OCI-LY7 (cell line): ENCODE measurements at regions not wholly inside any gene's neighbourhood (a gene's known extent, or its start where the extent isn't known, plus 50 kb on each side); places are given as distances from the start of the nearest gene placed in this dataset.
"Not testable (repeated sequence)": the region's sequence is repeated elsewhere in the genome, so short reads cannot be mapped to it uniquely, and the experiment has no call there.

Experiments
- BruUV-seq: library from RNA; stranded (reverse); fragments of 400-500 nt; replicated peaks from 2 replicates; lab custom pipeline; 2021; lab: Mats Ljungman, UMichigan
- CTCF ChIA-PET: fragments of 300-600 bp; sonication (Branson Sonifier 250); formaldehyde crosslinking; loops from one replicate; lab custom pipeline; 2022; ENCODE audit warnings: antibody characterized with exemption; ENCODE audit not compliant: unreplicated experiment; lab: Charles Lee
- POLR2A ChIA-PET: fragments of 300-600 bp; sonication (Branson Sonifier 250); formaldehyde crosslinking; loops from one replicate; lab custom pipeline; 2022; ENCODE audit warnings: antibody characterized with exemption; lab: Charles Lee
- DNase-seq: peaks from one replicate; pipeline ENCODE4 v3.0.0-alpha.2; 2015; ENCODE audit warnings: low spot score
- H2AFZ ChIP-seq: fragments of 200-600 bp; sonication (generic), shearing (Covaris generic); 2 replicates; pipeline ENCODE4 v1.6.1; 2014; ENCODE audit warnings: mild to moderate bottlenecking, antibody characterized with exemption, low read length, moderate library complexity
- H3K27ac ChIP-seq: fragments of 200-600 bp; sonication (generic); 2 replicates; pipeline ENCODE4 v1.5.1; 2014; ENCODE audit warnings: mixed run types, low read depth, mild to moderate bottlenecking, moderate library complexity, low read length, inconsistent platforms; ENCODE audit not compliant: poor library complexity, severe bottlenecking
- H3K36me3 ChIP-seq: fragments of 200-600 bp; sonication (generic); 2 replicates; pipeline ENCODE4 v1.6.1; 2014; ENCODE audit warnings: mild to moderate bottlenecking, antibody characterized with exemption, low read length, moderate library complexity, mixed read lengths; ENCODE audit not compliant: insufficient read depth
- H3K4me1 ChIP-seq: fragments of 200-600 bp; sonication (generic); 2 replicates; pipeline ENCODE4 v1.5.1; 2014; ENCODE audit warnings: mild to moderate bottlenecking, low read length; ENCODE audit not compliant: insufficient read depth, poor library complexity, severe bottlenecking
- H3K4me2 ChIP-seq: fragments of 200-600 bp; sonication (generic); 2 replicates; pipeline ENCODE4 v1.6.1; 2014; ENCODE audit warnings: mild to moderate bottlenecking, low read length
- H3K4me3 ChIP-seq: fragments of 200-600 bp; sonication (generic); 2 replicates; pipeline ENCODE4 v1.5.1; 2014; ENCODE audit warnings: mild to moderate bottlenecking, low read depth, low read length; ENCODE audit not compliant: poor library complexity, severe bottlenecking
- H3K79me2 ChIP-seq: fragments of 200-600 bp; sonication (generic); 2 replicates; pipeline ENCODE4 v1.6.1; 2016; ENCODE audit warnings: low read depth, mild to moderate bottlenecking, low read length, moderate library complexity, mixed read lengths; ENCODE audit not compliant: insufficient read depth
- H3K9me2 ChIP-seq: fragments of 200-600 bp; sonication (generic); 2 replicates; pipeline ENCODE4 v1.6.1; 2016; ENCODE audit warnings: mild to moderate bottlenecking, low read length, mixed read lengths; ENCODE audit not compliant: insufficient read depth
- H3K9me3 ChIP-seq: fragments of 200-600 bp; sonication (generic); 2 replicates; pipeline ENCODE4 v1.6.1; 2014; ENCODE audit warnings: mild to moderate bottlenecking, mixed run types, low read length, mixed read lengths
- H4K20me1 ChIP-seq: fragments of 200-600 bp; sonication (generic); 2 replicates; pipeline ENCODE4 v1.6.1; 2014; ENCODE audit warnings: mild to moderate bottlenecking, antibody characterized with exemption, low read length, moderate library complexity, mixed read lengths; ENCODE audit not compliant: insufficient read depth
- EZH2phosphoT487 ChIP-seq: fragments of 200-600 bp; sonication (generic); IDR thresholded peaks from 2 replicates; pipeline ENCODE4 v1.6.1; 2018; ENCODE audit warnings: low read depth, borderline replicate concordance, mild to moderate bottlenecking, mixed run types, antibody characterized with exemption, low read length, moderate library complexity, mixed read lengths
- intact Hi-C: fragments of 100-400 bp; cut with micrococcal nuclease; formaldehyde crosslinking; loops from one replicate; pipeline ENCODE4 v1.10.0; 2022; ENCODE audit not compliant: unreplicated experiment
- TF ChIP-seq, protein P1 (sequence below): fragments of 200-600 bp; sonication (generic); conservative IDR thresholded peaks from 2 replicates; pipeline ENCODE4 v1.5.1; 2014; ENCODE audit warnings: mild to moderate bottlenecking, antibody characterized with exemption, low read length, moderate library complexity, mixed read lengths

DNA sequence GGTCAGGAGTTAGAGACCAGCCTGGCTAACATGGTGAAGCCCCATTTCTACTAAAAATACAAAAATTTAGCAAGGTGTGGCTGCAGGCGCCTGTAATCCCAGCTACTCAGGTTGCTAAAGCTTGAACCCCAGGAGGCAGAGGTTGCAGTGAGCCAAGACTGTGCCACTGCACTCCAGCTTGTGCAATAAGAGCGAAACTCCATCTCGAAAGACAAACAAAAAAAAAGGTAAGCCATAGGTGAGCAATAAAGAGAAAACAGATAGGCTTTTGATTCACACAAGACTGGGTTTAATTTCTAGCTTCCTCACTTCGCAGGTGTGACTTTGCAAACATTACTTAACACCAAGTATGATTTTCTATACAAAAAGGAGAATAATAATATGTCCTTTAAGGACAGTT, 72.3 kb upstream of the ACBD5 start:
- no peaks in the 10 kb centered on the region for H3K4me1 ChIP-seq
- intact Hi-C loops: no loop called here
- BruUV-seq: no TSS peak
- H3K4me3 ChIP-seq: no peak overlapping the region
- H3K36me3 ChIP-seq: no peaks in the 10 kb centered on the region
- no peaks in the 10 kb centered on the region for H3K79me2 ChIP-seq
- no peaks in the 10 kb centered on the region for H3K9me2 ChIP-seq
- TF ChIP-seq EZH2phosphoT487: no peak
- TF ChIP-seq, protein P1, sequence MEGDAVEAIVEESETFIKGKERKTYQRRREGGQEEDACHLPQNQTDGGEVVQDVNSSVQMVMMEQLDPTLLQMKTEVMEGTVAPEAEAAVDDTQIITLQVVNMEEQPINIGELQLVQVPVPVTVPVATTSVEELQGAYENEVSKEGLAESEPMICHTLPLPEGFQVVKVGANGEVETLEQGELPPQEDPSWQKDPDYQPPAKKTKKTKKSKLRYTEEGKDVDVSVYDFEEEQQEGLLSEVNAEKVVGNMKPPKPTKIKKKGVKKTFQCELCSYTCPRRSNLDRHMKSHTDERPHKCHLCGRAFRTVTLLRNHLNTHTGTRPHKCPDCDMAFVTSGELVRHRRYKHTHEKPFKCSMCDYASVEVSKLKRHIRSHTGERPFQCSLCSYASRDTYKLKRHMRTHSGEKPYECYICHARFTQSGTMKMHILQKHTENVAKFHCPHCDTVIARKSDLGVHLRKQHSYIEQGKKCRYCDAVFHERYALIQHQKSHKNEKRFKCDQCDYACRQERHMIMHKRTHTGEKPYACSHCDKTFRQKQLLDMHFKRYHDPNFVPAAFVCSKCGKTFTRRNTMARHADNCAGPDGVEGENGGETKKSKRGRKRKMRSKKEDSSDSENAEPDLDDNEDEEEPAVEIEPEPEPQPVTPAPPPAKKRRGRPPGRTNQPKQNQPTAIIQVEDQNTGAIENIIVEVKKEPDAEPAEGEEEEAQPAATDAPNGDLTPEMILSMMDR: no peak
- ChIA-PET POLR2A (no interaction called here), CTCF (no interaction called here)
- H3K9me3 ChIP-seq: no peaks in the 10 kb centered on the region
- no peaks in the 10 kb centered on the region for H4K20me1 ChIP-seq
- H3K27ac ChIP-seq: no peak overlapping the region
- no peak overlapping the region for H2AFZ ChIP-seq
- DNase-seq: no peak
- no peak overlapping the region for H3K4me2 ChIP-seq

DNA sequence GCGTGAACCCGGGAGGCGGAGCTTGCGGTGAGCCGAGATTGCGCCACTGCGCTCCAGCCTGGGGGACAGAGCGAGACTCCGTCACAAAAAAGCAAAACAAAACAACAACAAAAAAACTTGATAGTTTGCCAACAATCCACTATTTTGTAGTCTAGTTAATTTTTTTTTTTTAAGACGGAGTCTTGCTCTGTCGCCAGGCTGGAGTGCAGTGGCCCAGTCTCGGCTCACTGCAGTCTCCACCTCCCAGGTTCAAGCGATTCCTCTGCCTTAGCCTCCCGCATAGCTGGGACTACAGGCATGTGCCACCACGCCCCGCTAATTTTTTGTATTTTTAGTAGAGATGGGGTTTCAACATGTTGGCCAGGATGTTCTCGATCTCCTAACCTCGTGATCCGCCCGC, 71.2 kb upstream of the ACBD5 start:
- H3K27ac ChIP-seq, BruUV-seq, POLR2A ChIA-PET, H3K9me2 ChIP-seq, intact Hi-C loops, H3K4me1 ChIP-seq, H3K79me2 ChIP-seq, H3K9me3 ChIP-seq, CTCF ChIA-PET, DNase-seq, H2AFZ ChIP-seq, H3K4me2 ChIP-seq, H4K20me1 ChIP-seq, H3K4me3 ChIP-seq, H3K36me3 ChIP-seq: not testable (repeated sequence)

DNA sequence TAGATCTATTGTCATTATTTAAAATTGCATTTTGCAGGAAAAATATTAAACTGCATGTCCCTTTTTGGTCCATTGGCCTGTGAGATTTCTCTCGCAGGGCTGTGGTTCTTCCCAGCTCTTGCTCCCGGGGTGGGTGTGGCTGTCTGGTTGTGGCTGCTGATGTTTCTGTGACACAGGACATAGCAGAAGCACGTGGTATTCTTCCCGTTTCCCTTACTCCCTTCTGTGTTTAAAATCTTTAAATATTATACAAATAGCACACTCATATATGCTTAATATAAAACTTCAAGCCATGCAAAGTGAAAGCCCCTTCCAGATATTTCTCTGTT, 57.9 kb upstream of the ACBD5 start:
- H3K27ac ChIP-seq, H3K9me3 ChIP-seq, H3K9me2 ChIP-seq, H3K4me3 ChIP-seq, H3K4me1 ChIP-seq, H4K20me1 ChIP-seq, H2AFZ ChIP-seq, H3K4me2 ChIP-seq, DNase-seq, H3K79me2 ChIP-seq, intact Hi-C loops, BruUV-seq, H3K36me3 ChIP-seq, CTCF ChIA-PET: not testable (repeated sequence)
- POLR2A ChIA-PET: interaction anchor here (1.2 kb wide), 1 partner anchor 23 kb away, joined by 3 read pairs; no protein-coding TSS in a partner anchor

DNA sequence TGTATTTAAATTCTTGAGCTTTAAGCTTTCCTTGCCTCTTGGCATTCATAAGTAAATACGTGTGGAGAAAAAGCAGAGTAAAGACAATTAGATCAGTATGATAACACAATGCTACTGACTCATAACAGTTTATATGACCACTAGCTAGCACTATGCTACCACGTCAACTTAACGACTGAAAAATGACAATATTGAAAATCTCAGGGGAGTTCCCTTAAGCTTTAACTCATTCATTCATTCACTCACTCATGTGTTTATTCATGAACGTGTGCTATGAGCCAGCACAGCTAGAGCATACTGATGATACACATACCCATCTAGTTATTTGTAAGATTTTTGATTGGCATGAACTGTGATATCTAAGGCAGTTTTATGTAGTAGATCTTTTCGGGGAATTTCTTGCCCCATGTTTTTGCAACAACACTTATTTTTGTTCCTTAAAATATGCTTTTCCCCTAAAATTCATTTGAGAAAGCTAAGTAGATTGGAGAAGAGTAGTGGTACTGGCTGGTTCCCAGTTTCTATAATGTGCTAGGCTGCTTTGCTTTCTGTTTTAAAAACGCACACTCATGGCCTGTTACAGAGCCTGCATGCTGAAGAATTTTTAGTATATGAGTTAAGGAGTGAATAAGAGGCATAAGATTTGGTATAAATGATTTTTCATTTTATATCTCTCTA, 57.4 kb upstream of the ACBD5 start:
- Histone ChIP-seq H3K4me1 (no peaks in the 10 kb centered on the region), H3K9me2 (no peaks in the 10 kb centered on the region), H3K4me2 (no peak overlapping the region), H3K79me2 (no peaks in the 10 kb centered on the region), H3K36me3 (no peaks in the 10 kb centered on the region), H3K4me3 (no peak overlapping the region), H4K20me1 (no peaks in the 10 kb centered on the region), H2AFZ (no peak overlapping the region), H3K27ac (no peak overlapping the region), H3K9me3 (no peaks in the 10 kb centered on the region)
- no TSS peak for BruUV-seq
- intact Hi-C loops: no loop called here
- POLR2A ChIA-PET: no interaction called here
- DNase-seq: no peak
- CTCF ChIA-PET: no interaction called here
- no peak for TF ChIP-seq EZH2phosphoT487
- TF ChIP-seq, protein P1: no peak

DNA sequence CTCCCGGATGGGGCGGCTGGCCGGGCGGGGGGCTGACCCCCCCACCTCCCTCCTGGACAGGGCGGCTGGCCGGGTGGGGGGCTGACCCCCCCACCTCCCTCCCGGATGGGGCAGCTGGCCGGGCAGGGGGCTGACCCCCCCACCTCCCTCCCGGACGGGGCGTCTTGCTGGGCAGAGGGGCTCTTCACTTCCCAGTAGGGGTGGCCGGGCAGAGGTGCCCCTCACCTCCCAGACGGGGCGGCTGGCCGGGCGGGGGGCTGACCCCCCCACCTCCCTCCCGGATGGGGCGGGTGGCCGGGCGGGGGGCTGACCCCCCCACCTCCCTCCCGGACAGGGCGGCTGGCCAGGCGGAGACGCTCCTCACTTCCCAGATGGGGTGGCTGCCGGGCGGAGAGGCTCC, 55.7 kb upstream of the ACBD5 start:
- H3K36me3 ChIP-seq, H3K4me2 ChIP-seq, intact Hi-C loops, CTCF ChIA-PET, BruUV-seq, H3K4me1 ChIP-seq, H2AFZ ChIP-seq, H3K27ac ChIP-seq, H4K20me1 ChIP-seq, H3K9me2 ChIP-seq, H3K79me2 ChIP-seq, H3K4me3 ChIP-seq, H3K9me3 ChIP-seq, POLR2A ChIA-PET, DNase-seq: not testable (repeated sequence)
